ENCODE measurements at regions not wholly inside any gene's neighbourhood (a gene's known extent, or its start where the extent isn't known, plus 50 kb on each side); places are given as distances from the start of the nearest gene placed in this dataset.

- H3K9me2 ChIP-seq (replicated peaks; ENCODE audit: insufficient read depth, low read length), result no peaks in the 10 kb centered on the region
- H3K9me3 ChIP-seq (replicated peaks; ENCODE audit: insufficient read depth, low read length), result no peaks in the 10 kb centered on the region
- H3K4me3 ChIP-seq (ENCODE audit: low read length), result no peak overlapping the region
- H3K27me3 ChIP-seq (replicated peaks; ENCODE audit: insufficient read depth, low read length), result no peaks in the 10 kb centered on the region
- no peak overlapping the region for H3K27ac ChIP-seq (ENCODE audit: low read length)
- H3F3A ChIP-seq (ENCODE audit: insufficient read depth, low read length), result peaks cover 15% of the 10 kb centered on the region
- H3K36me3 ChIP-seq (replicated peaks; ENCODE audit: insufficient read depth, low read length), result no peaks in the 10 kb centered on the region
- H3K9ac ChIP-seq (ENCODE audit: low read length), result no peak overlapping the region
- no peak for TF ChIP-seq EZH2phosphoT487 (IDR thresholded peaks at IDR 0.05; ENCODE audit: low read length)
- TF ChIP-seq CTCF (IDR thresholded peaks at IDR 0.05; ENCODE audit: low read length), result no peak
- TF ChIP-seq EZH2 (optimal IDR thresholded peaks at IDR 0.05; ENCODE audit: low read depth, low read length), result no peak
- no peak overlapping the region for H3K4me2 ChIP-seq (ENCODE audit: low read depth, low read length)
- no peaks in the 10 kb centered on the region for H4K20me1 ChIP-seq (ENCODE audit: insufficient read depth, low read length)
- no peak overlapping the region for H2AFZ ChIP-seq (ENCODE audit: low read length)
- peaks cover 23% of the 10 kb centered on the region for H3K4me1 ChIP-seq (ENCODE audit: low read length)
- no peaks in the 10 kb centered on the region for H3K79me2 ChIP-seq (ENCODE audit: low read length)
- no peak for DNase-seq
Observed at GRCh38 chr15:39504808-39505207, 76.1 kb upstream of the THBS1 start.

GRCh38 chr15:39506146-39506545 is 74.7 kb upstream of the THBS1 start:
- H2AFZ ChIP-seq (ENCODE audit: low read length), result no peak overlapping the region
- H3K27ac ChIP-seq (ENCODE audit: low read length), result no peak overlapping the region
- no peak overlapping the region for H3K4me2 ChIP-seq (ENCODE audit: low read depth, low read length)
- H3K9ac ChIP-seq (ENCODE audit: low read length), result no peak overlapping the region
- H4K20me1 ChIP-seq (ENCODE audit: insufficient read depth, low read length), result no peaks in the 10 kb centered on the region
- peaks cover 15% of the 10 kb centered on the region for H3F3A ChIP-seq (ENCODE audit: insufficient read depth, low read length)
- H3K9me3 ChIP-seq (replicated peaks; ENCODE audit: insufficient read depth, low read length), result no peaks in the 10 kb centered on the region
- no peak for DNase-seq
- peaks cover 20% of the 10 kb centered on the region for H3K4me1 ChIP-seq (ENCODE audit: low read length)
- H3K27me3 ChIP-seq (replicated peaks; ENCODE audit: insufficient read depth, low read length), result no peaks in the 10 kb centered on the region
- TF ChIP-seq CTCF (IDR thresholded peaks at IDR 0.05; ENCODE audit: low read length), result no peak
- no peak for TF ChIP-seq EZH2phosphoT487 (IDR thresholded peaks at IDR 0.05; ENCODE audit: low read length)
- TF ChIP-seq EZH2 (optimal IDR thresholded peaks at IDR 0.05; ENCODE audit: low read depth, low read length), result no peak
- no peaks in the 10 kb centered on the region for H3K79me2 ChIP-seq (ENCODE audit: low read length)
- no peak overlapping the region for H3K4me3 ChIP-seq (ENCODE audit: low read length)
- no peaks in the 10 kb centered on the region for H3K9me2 ChIP-seq (replicated peaks; ENCODE audit: insufficient read depth, low read length)
- no peaks in the 10 kb centered on the region for H3K36me3 ChIP-seq (replicated peaks; ENCODE audit: insufficient read depth, low read length)

- no peak overlapping the region for H2AFZ ChIP-seq (ENCODE audit: low read length)
Observed at GRCh38 chr15:39508536-39508935, 72.3 kb upstream of the THBS1 start.

More at GRCh38 chr15:39508536-39508935, 72.3 kb upstream of the THBS1 start:
- Histone ChIP-seq H3K4me1 (ENCODE audit: low read length) (no peaks in the 10 kb centered on the region), H3K9ac (ENCODE audit: low read length) (no peak overlapping the region), H3K4me2 (ENCODE audit: low read depth, low read length) (no peak overlapping the region), H3K27me3 (replicated peaks; ENCODE audit: insufficient read depth, low read length) (no peaks in the 10 kb centered on the region), H4K20me1 (ENCODE audit: insufficient read depth, low read length) (no peaks in the 10 kb centered on the region), H3K9me3 (replicated peaks; ENCODE audit: insufficient read depth, low read length) (no peaks in the 10 kb centered on the region), H3K27ac (ENCODE audit: low read length) (no peak overlapping the region), H3K36me3 (replicated peaks; ENCODE audit: insufficient read depth, low read length) (no peaks in the 10 kb centered on the region), H3F3A (ENCODE audit: insufficient read depth, low read length) (no peaks in the 10 kb centered on the region), H3K79me2 (ENCODE audit: low read length) (no peaks in the 10 kb centered on the region), H3K9me2 (replicated peaks; ENCODE audit: insufficient read depth, low read length) (no peaks in the 10 kb centered on the region), H3K4me3 (ENCODE audit: low read length) (no peak overlapping the region)
- DNase-seq, result no peak
- TF ChIP-seq EZH2phosphoT487 (IDR thresholded peaks at IDR 0.05; ENCODE audit: low read length) (no peak), CTCF (IDR thresholded peaks at IDR 0.05; ENCODE audit: low read length) (no peak), EZH2 (optimal IDR thresholded peaks at IDR 0.05; ENCODE audit: low read depth, low read length) (no peak)

Data from MM.1S (cell line).